ENCODE measurements at regions not wholly inside any gene's neighbourhood (a gene's known extent, or its start where the extent isn't known, plus 50 kb on each side); places are given as distances from the start of the nearest gene placed in this dataset.

DNA sequence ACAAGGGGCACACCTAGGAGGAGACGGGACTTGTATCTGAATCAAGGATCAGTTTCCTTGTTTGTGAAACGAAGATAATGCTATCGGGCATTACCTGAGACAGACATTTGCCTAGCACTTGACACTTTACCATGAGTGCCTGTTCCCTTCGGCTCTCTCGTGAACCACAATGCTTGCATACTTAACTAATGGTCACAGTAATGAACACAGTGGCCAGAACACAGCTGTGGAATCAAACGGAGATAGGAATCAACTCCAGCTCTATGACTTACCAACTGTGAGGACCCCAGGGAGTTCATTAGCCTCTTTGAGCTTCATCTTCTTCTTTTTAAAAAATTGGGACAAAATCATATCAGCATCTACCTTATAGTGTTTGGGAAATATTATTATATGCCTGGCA, 207.8 kb downstream of the DRD1 start:
- Histone ChIP-seq H3K27me3 (replicated peaks; ENCODE audit: control insufficient read depth, insufficient read depth, low read length) (no peaks in the 10 kb centered on the region), H3K36me3 (ENCODE audit: control insufficient read depth, insufficient read depth, low read length) (no peaks in the 10 kb centered on the region), H3K9me3 (no peaks in the 10 kb centered on the region), H3K4me1 (no peaks in the 10 kb centered on the region; the same call in 1 of the 2 replicates), H3K4me3 (ENCODE audit: low read depth, low read length) (no peak overlapping the region)
- no peaks in the 10 kb centered on the region for H3K4me1 Mint-ChIP-seq (ENCODE audit: low read depth, unreplicated experiment)
- no peak for DNase-seq
- H3K9me3 Mint-ChIP-seq (ENCODE audit: unreplicated experiment) = no peaks in the 10 kb centered on the region
- no peak overlapping the region for H3K27ac Mint-ChIP-seq (ENCODE audit: unreplicated experiment)
- no TSS peak for BruUV-seq (replicated peaks)
- H3K27me3 Mint-ChIP-seq (ENCODE audit: insufficient read depth, unreplicated experiment) = peaks cover 6% of the 10 kb centered on the region
- POLR2A ChIA-PET = no interaction called here
- CTCF ChIA-PET = no interaction called here
- TF ChIP-seq, protein P1, sequence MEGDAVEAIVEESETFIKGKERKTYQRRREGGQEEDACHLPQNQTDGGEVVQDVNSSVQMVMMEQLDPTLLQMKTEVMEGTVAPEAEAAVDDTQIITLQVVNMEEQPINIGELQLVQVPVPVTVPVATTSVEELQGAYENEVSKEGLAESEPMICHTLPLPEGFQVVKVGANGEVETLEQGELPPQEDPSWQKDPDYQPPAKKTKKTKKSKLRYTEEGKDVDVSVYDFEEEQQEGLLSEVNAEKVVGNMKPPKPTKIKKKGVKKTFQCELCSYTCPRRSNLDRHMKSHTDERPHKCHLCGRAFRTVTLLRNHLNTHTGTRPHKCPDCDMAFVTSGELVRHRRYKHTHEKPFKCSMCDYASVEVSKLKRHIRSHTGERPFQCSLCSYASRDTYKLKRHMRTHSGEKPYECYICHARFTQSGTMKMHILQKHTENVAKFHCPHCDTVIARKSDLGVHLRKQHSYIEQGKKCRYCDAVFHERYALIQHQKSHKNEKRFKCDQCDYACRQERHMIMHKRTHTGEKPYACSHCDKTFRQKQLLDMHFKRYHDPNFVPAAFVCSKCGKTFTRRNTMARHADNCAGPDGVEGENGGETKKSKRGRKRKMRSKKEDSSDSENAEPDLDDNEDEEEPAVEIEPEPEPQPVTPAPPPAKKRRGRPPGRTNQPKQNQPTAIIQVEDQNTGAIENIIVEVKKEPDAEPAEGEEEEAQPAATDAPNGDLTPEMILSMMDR (IDR thresholded peaks at IDR 0.05; ENCODE audit: insufficient read depth in 1 of 2, low read depth in 1 of 2, low read length in 1 of 2, severe bottlenecking in 1 of 2, unreplicated experiment in 1 of 2) = no peak
- H3K36me3 Mint-ChIP-seq (ENCODE audit: insufficient read depth, unreplicated experiment) = no peaks in the 10 kb centered on the region
- intact Hi-C loops (cut with micrococcal nuclease; ENCODE audit: unreplicated experiment) = no loop called here
- no peak overlapping the region for H3K4me3 Mint-ChIP-seq (ENCODE audit: unreplicated experiment)

DNA sequence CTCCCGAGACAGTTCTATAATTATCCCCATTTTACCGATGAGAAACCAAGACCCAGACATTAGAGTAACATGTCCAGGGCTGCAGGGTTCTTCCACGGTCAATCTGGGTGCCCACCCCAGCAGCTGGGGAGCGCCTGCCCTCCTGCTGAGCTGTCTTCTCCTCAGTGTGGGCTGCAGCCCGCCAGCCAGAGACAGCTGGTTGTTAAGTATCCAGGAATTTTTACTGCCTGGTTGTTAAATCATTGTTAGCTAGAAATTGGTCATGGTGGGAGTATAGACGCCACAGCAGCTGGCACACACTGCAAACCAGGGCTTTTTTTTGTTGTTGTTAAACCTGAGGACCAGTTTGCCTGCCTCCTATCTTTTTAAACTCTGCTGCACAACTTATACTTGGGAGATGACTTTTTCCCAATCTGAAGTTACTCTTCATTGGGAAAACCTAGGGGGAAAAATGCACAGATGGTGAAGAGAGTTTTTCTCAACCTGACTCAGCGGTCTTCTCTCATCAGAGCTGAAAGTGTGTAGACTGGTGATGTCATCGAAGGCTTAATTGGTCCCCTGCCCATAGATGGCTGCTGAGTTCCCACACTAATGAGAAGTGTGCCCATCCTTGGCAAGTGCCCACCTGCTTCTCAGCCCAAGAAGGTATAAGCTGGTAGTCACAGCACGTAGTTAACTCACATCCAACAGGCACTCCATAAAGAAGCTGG, 208.6 kb downstream of the DRD1 start:
- Histone ChIP-seq H3K4me1 (no peaks in the 10 kb centered on the region; the same call in 1 of the 2 replicates), H3K36me3 (ENCODE audit: control insufficient read depth, insufficient read depth, low read length) (no peaks in the 10 kb centered on the region), H3K4me3 (ENCODE audit: low read depth, low read length) (no peak overlapping the region), H3K27me3 (replicated peaks; ENCODE audit: control insufficient read depth, insufficient read depth, low read length) (no peaks in the 10 kb centered on the region), H3K9me3 (no peaks in the 10 kb centered on the region)
- Mint-ChIP-seq H3K4me1 (ENCODE audit: low read depth, unreplicated experiment) (no peaks in the 10 kb centered on the region), H3K27me3 (ENCODE audit: insufficient read depth, unreplicated experiment) (peaks cover 6% of the 10 kb centered on the region), H3K27ac (ENCODE audit: unreplicated experiment) (no peak overlapping the region), H3K4me3 (ENCODE audit: unreplicated experiment) (no peak overlapping the region), H3K9me3 (ENCODE audit: unreplicated experiment) (no peaks in the 10 kb centered on the region), H3K36me3 (ENCODE audit: insufficient read depth, unreplicated experiment) (no peaks in the 10 kb centered on the region)
- TF ChIP-seq, protein P1 (IDR thresholded peaks at IDR 0.05; ENCODE audit: insufficient read depth in 1 of 2, low read depth in 1 of 2, low read length in 1 of 2, severe bottlenecking in 1 of 2, unreplicated experiment in 1 of 2) = no peak
- DNase-seq = no peak
- no TSS peak for BruUV-seq (replicated peaks)
- intact Hi-C loops (cut with micrococcal nuclease; ENCODE audit: unreplicated experiment) = no loop called here
- ChIA-PET POLR2A (no interaction called here), CTCF (no interaction called here)

DNA sequence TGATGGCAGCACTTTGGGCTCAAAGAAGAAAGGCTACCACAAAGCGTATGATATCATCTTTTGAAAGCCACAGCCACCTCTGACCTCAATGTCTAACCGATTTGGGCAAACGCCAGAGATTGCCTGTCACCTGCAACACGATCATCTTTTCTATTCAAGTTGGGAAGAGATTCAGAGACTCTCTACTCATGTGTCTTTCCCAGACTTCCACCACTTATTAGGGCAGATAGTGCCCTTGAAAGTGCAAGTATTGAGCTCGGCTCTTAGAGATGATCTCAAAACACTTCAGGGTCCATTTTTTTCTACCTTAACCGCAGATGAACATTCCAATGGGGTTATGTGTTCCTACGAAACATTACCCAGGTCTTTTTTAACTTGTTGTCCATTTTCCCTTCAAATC, 213.7 kb downstream of the DRD1 start:
- POLR2A ChIA-PET = no interaction called here

More for the DNA sequence above, 213.7 kb downstream of the DRD1 start:
- Mint-ChIP-seq H3K36me3 (ENCODE audit: insufficient read depth, unreplicated experiment) (no peaks in the 10 kb centered on the region), H3K27ac (ENCODE audit: unreplicated experiment) (no peak overlapping the region), H3K4me1 (ENCODE audit: low read depth, unreplicated experiment) (no peaks in the 10 kb centered on the region), H3K9me3 (ENCODE audit: unreplicated experiment) (no peaks in the 10 kb centered on the region), H3K27me3 (ENCODE audit: insufficient read depth, unreplicated experiment) (peaks cover 9% of the 10 kb centered on the region), H3K4me3 (ENCODE audit: unreplicated experiment) (no peak overlapping the region)
- H3K36me3 ChIP-seq (ENCODE audit: control insufficient read depth, insufficient read depth, low read length) = no peaks in the 10 kb centered on the region
- H3K4me3 ChIP-seq (ENCODE audit: low read depth, low read length) = no peak overlapping the region
- TF ChIP-seq, protein P1 (IDR thresholded peaks at IDR 0.05; ENCODE audit: insufficient read depth in 1 of 2, low read depth in 1 of 2, low read length in 1 of 2, severe bottlenecking in 1 of 2, unreplicated experiment in 1 of 2) = no peak
- BruUV-seq (replicated peaks) = no TSS peak
- no peak for DNase-seq
- intact Hi-C loops (cut with micrococcal nuclease; ENCODE audit: unreplicated experiment) = no loop called here
- H3K27me3 ChIP-seq (replicated peaks; ENCODE audit: control insufficient read depth, insufficient read depth, low read length) = no peaks in the 10 kb centered on the region
- no peaks in the 10 kb centered on the region for H3K9me3 ChIP-seq
- no peaks in the 10 kb centered on the region for H3K4me1 ChIP-seq
- CTCF ChIA-PET = no interaction called here
